HG03457 (cell line): ENCODE measurements at regions not wholly inside any gene's neighbourhood (a gene's known extent, or its start where the extent isn't known, plus 50 kb on each side); places are given as distances from the start of the nearest gene placed in this dataset.

Source experiments
- ATAC-seq: cut with Tn5 transposase; IDR thresholded peaks from one replicate; pipeline ENCODE4 v1.9.1; 2021; ENCODE audit warnings: moderate number of reproducible peaks; ENCODE audit not compliant: unreplicated experiment

DNA sequence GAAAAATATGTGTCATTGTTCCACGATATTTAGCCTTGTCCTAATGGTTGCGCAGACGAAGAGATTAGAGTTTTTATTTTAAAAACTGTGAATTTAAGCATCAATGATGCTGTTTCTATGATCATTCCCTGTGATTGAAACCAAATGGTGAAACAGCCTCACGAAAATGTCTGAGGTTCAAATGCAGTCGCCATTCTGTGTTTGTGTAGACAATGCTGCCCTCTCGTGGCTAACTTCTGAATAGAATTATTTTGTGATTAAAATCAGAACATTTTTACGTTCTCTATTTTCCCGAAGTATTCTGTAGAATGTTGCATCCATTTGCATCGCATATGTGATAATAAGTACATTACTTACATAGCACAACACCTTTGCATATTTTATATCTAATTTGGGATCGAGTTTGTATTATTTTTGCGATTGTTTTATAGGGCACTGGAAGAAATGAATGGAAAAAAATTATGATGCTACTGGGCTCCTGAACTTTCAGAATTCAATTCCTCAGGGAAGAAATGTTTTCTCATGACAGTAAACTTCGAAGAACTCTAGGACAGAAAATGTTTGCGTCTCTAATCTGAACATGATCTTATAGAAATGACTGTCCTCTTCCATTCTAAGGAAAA is 54.8 kb upstream of the CREB1 start:
- ATAC-seq: no peak

- ATAC-seq: no peak
Measured at GRCh38 chr2:207475546-207475945, 54.2 kb upstream of the CREB1 start.

- ATAC-seq: no peak
Measured at GRCh38 chr2:207477896-207478295, 51.9 kb upstream of the CREB1 start.

DNA sequence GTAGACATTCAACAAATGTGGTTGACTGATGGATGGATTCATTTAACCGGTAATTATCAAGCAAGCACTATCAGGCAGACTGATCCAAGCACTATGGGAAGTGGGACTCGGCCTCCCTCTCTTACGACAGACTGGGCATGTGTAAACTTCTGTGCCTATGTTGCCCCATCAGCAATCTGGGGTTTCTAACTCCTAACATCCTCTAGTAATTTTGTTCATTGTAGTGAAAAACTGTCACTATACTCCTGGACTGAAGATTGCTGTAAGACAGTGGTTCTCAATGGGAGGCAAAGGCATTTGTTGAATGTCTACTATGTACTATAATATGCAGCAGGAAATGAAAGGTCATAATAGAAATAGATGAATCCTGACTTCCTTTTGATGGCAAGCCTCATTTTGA is 51.2 kb upstream of the CREB1 start:
- ATAC-seq: no peak

DNA sequence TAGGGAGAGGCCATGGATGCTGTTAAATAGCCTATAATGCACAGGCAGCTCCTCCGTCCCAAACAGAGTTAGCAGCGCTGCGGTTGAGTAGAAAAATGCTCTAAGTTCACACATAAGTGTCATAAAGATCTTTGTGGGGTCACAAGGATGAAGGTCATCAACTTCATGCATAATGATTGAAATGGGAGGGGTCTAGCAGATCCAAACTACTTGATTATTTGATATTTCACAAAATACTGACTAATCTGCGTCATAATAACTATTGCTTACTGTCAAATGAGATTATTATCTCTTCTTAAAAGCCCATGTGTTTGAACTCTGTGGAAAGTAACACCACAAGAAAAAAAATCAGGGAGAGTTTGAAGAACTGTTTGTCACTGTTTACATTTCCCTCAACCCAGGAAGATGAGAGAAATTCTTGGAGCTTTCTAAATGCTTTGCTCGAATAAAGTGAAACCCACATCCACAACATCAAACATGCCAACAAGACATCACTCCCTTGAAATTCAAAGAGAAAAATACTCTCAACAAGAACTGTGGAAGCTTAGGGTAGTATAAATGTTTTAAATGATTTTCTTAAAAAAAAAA is 50.5 kb upstream of the CREB1 start:
- ATAC-seq: no peak
